C4-2B (cell line): ENCODE measurements at regions not wholly inside any gene's neighbourhood (a gene's known extent, or its start where the extent isn't known, plus 50 kb on each side); places are given as distances from the start of the nearest gene placed in this dataset.

ENCODE experiments used
- CTCF ChIP-seq: fragments of 450-650 bp; conservative IDR thresholded peaks from 2 replicates; pipeline ENCODE4 v1.5.1; 2017; ENCODE audit warnings: mild to moderate bottlenecking
- ZFX ChIP-seq: fragments of 450-650 bp; IDR thresholded peaks from 2 replicates; pipeline ENCODE4 v1.6.1; 2017

DNA sequence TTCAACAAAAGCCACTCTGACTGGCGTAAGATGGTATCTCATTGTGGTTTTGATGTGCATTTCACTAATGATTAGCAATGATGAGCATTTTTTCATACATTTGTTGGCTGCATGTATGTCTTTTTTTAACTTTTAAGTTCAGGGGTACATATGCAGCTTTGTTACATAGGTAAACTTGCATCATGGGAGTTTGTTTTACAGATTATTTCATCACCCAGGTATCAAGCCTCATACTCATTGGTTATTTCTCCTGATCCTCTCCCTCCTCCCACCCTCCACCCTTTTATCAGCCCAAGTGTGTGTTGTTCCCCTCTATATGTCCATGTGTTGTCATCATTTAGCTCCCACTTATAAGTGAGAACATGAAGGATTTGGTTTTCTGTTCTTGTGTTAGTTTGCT, 154.1 kb upstream of the POGK start:
- no peak for TF ChIP-seq CTCF
- TF ChIP-seq ZFX, result no peak
